H1 (cell line): ENCODE measurements at regions not wholly inside any gene's neighbourhood (a gene's known extent, or its start where the extent isn't known, plus 50 kb on each side); places are given as distances from the start of the nearest gene placed in this dataset.

Experiments used
- EGR1 ChIP-seq: IDR thresholded peaks from 2 replicates; pipeline ENCODE4 v1.6.1; 2011; ENCODE audit warnings: low read depth, low read length, borderline replicate concordance
- EP300 ChIP-seq, 2 experiments: IDR thresholded peaks; 1 replicate in 1 of 2; 2 replicates in 1 of 2; pipeline ENCODE4 v1.6.1; 2011 to 2012; ENCODE audit warnings: low read depth in 2 of 2, low read length in 2 of 2, mild to moderate bottlenecking in 2 of 2, borderline replicate concordance in 1 of 2, inconsistent platforms in 1 of 2, moderate library complexity in 1 of 2
- EZH2 ChIP-seq: fragments of 200-600 bp; sonication (generic); IDR thresholded peaks from 2 replicates; pipeline ENCODE4 v1.7.1; 2012; ENCODE audit warnings: low read depth, mild to moderate bottlenecking, moderate library complexity, low read length, inconsistent platforms; ENCODE audit not compliant: severe bottlenecking
- JUN ChIP-seq: IDR thresholded peaks from 2 replicates; pipeline ENCODE4 v1.6.1; 2011; ENCODE audit warnings: low read depth, mild to moderate bottlenecking, improper control_type of control experiment, low read length
- POLR2A ChIP-seq, 2 experiments: IDR thresholded peaks; 1 replicate in 1 of 2; 2 replicates in 1 of 2; pipeline ENCODE4 v1.6.1; 2011; ENCODE audit warnings: low read depth in 2 of 2, low read length in 2 of 2, mild to moderate bottlenecking in 2 of 2; ENCODE audit errors: control extremely low read depth in 1 of 2
- RAD21 ChIP-seq, 2 experiments: IDR thresholded peaks in 1 of 2; conservative IDR thresholded peaks in 1 of 2; 2 replicates each; pipeline ENCODE4 v1.6.1; 2011; ENCODE audit warnings: low read depth in 2 of 2, low read length in 2 of 2, improper control_type of control experiment in 1 of 2, inconsistent platforms in 1 of 2, mild to moderate bottlenecking in 1 of 2, moderate library complexity in 1 of 2
- RNF2 ChIP-seq: fragments of 200-900, 300-1000 bp; sonication (generic); IDR thresholded peaks from 2 replicates; pipeline ENCODE4 v1.7.1; 2016; ENCODE audit warnings: borderline replicate concordance, low read depth, mild to moderate bottlenecking, antibody characterized with exemption, low read length; ENCODE audit not compliant: poor library complexity, severe bottlenecking; ENCODE audit errors: missing control alignments
- SIX5 ChIP-seq: IDR thresholded peaks from 2 replicates; pipeline ENCODE4 v1.6.1; 2011; ENCODE audit warnings: mild to moderate bottlenecking, low read depth, low read length
- SP1 ChIP-seq: IDR thresholded peaks from 2 replicates; pipeline ENCODE4 v1.6.1; 2011; ENCODE audit warnings: low read depth, low read length
- TEAD4 ChIP-seq: IDR thresholded peaks from 2 replicates; pipeline ENCODE4 v1.6.1; 2012; ENCODE audit warnings: low read depth, low read length, inconsistent platforms, mixed read lengths
- TF ChIP-seq, protein P1 (sequence below): IDR thresholded peaks from 2 replicates; pipeline ENCODE4 v1.6.1; 2012; ENCODE audit warnings: inconsistent platforms
- TF ChIP-seq, protein P2 (sequence below), 3 experiments: IDR thresholded peaks; 1 replicate in 2 of 3; 2 replicates in 1 of 3; pipeline versions ENCODE4 v1.5.1 to v1.6.1; 2011; ENCODE audit warnings: low read length in 3 of 3, mild to moderate bottlenecking in 3 of 3, inconsistent platforms in 2 of 3, low read depth in 1 of 3, moderate library complexity in 1 of 3; ENCODE audit not compliant: insufficient read depth in 1 of 3; ENCODE audit errors: control extremely low read depth in 1 of 3

DNA sequence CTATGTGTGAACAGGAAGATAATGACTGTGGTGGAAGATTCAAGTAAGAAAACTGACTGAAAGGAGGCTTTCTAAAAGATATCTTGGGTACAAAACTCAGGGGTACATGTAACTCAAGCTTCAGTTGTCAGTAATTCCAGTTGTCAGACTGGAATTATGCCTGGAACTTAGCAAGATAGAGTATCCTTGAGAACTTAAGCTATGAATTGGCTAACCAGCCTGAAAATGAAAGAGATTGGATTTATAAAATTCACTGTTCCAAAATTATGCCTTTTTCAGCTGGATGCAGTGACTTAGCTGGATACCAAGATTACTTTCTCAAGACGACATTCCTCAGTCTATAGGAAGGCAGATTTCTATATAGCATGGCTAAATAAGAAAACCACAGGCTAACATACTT, 221.9 kb upstream of the ZBTB20 start:
- no peak for TF ChIP-seq SP1
- no peak for TF ChIP-seq JUN
- no peak for TF ChIP-seq RAD21 (IDR thresholded peaks at IDR 0.05 in 1 of 2, conservative IDR thresholded peaks at IDR 0.05 in 1 of 2; ENCODE audit: low read depth in 2 of 2, low read length in 2 of 2)
- TF ChIP-seq, protein P1, sequence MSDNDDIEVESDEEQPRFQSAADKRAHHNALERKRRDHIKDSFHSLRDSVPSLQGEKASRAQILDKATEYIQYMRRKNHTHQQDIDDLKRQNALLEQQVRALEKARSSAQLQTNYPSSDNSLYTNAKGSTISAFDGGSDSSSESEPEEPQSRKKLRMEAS, result no peak
- TF ChIP-seq, protein P2, sequence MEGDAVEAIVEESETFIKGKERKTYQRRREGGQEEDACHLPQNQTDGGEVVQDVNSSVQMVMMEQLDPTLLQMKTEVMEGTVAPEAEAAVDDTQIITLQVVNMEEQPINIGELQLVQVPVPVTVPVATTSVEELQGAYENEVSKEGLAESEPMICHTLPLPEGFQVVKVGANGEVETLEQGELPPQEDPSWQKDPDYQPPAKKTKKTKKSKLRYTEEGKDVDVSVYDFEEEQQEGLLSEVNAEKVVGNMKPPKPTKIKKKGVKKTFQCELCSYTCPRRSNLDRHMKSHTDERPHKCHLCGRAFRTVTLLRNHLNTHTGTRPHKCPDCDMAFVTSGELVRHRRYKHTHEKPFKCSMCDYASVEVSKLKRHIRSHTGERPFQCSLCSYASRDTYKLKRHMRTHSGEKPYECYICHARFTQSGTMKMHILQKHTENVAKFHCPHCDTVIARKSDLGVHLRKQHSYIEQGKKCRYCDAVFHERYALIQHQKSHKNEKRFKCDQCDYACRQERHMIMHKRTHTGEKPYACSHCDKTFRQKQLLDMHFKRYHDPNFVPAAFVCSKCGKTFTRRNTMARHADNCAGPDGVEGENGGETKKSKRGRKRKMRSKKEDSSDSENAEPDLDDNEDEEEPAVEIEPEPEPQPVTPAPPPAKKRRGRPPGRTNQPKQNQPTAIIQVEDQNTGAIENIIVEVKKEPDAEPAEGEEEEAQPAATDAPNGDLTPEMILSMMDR (IDR thresholded peaks at IDR 0.05; ENCODE audit: control extremely low read depth in 1 of 3, insufficient read depth in 1 of 3, low read depth in 1 of 3, low read length in 3 of 3), result no peak
- TF ChIP-seq EZH2, result no peak
- TF ChIP-seq TEAD4, result no peak
- TF ChIP-seq SIX5, result no peak
- TF ChIP-seq POLR2A (IDR thresholded peaks at IDR 0.05; ENCODE audit: control extremely low read depth in 1 of 2, low read depth in 2 of 2, low read length in 2 of 2), result no peak
- no peak for TF ChIP-seq EGR1
- TF ChIP-seq EP300 (IDR thresholded peaks at IDR 0.05; ENCODE audit: borderline replicate concordance in 1 of 2, low read depth in 2 of 2, low read length in 2 of 2), result no peak
- no peak for TF ChIP-seq RNF2
